Loucy (cell line): ENCODE measurements at regions not wholly inside any gene's neighbourhood (a gene's known extent, or its start where the extent isn't known, plus 50 kb on each side); places are given as distances from the start of the nearest gene placed in this dataset.

ENCODE experiments used
- CTCF ChIP-seq: fragments of 200-600 bp; sonication (generic); conservative IDR thresholded peaks from 2 replicates; pipeline ENCODE4 v1.5.1; 2014; ENCODE audit warnings: mild to moderate bottlenecking, antibody characterized with exemption, low read length
- EZH2phosphoT487 ChIP-seq: fragments of 200-600 bp; IDR thresholded peaks from 2 replicates; pipeline ENCODE4 v1.6.1; 2018; ENCODE audit warnings: antibody characterized with exemption, mild to moderate bottlenecking, moderate library complexity, borderline replicate concordance

DNA sequence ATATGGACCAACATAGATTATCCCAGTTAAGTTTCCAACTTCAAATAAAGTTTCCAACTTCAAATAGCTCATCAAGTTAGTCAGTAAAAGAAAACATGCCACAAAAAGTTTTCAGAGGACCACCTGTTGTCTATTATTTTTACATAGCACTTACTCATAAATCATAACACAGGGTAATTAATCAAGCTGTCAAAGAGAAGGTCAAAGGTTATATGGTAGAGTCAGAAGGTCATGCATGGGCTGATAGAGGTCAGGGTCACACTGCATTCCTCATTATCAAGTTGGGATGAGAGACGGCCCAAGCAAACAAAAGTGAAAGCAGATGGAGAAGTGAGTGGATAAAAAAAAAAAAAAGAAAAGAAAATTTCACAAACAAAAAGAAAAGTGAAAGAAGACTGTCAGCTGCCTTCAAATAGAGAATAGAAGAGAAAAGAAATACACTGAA is 145.5 kb upstream of the POU5F2 start:
- TF ChIP-seq CTCF (no peak), EZH2phosphoT487 (no peak)
